ENCODE measurements at regions not wholly inside any gene's neighbourhood (a gene's known extent, or its start where the extent isn't known, plus 50 kb on each side); places are given as distances from the start of the nearest gene placed in this dataset.

- whole genome bisulfite sequencing, 2 donors, result 75 to 81% methylated on average over 6 of the region's 6 CpGs
- Histone ChIP-seq H3K27me3 (no peaks in the 10 kb centered on the region), H3K27ac (no peak overlapping the region), H3K4me3 (no peak overlapping the region), H3K36me3 (ENCODE audit: low read depth, missing control alignments) (no peaks in the 10 kb centered on the region), H3K4me1 (no peaks in the 10 kb centered on the region), H3K9me3 (no peaks in the 10 kb centered on the region)
- intact Hi-C loops (cut with DNase I; ENCODE audit: low total_unique reads), result no loop called here
- TF ChIP-seq POLR2A (IDR thresholded peaks at IDR 0.05), result no peak
- no peak for TF ChIP-seq CTCF (IDR thresholded peaks at IDR 0.05)
- no peak for DNase-seq
Observed at GRCh38 chr1:37124501-37124900, 90.2 kb upstream of the GRIK3 start.

GRCh38 chr1:37125295-37125694 lies 91.0 kb upstream of the GRIK3 start:
- intact Hi-C loops (cut with DNase I; ENCODE audit: low total_unique reads), result no loop called here
- H3K27me3 ChIP-seq, result no peaks in the 10 kb centered on the region
- no peak overlapping the region for H3K4me3 ChIP-seq
- no peak overlapping the region for H3K27ac ChIP-seq
- DNase-seq, result no peak
- no peaks in the 10 kb centered on the region for H3K4me1 ChIP-seq
- 77 to 83% methylated on average over 3 of the region's 3 CpGs for WGBS, 2 donors
- H3K36me3 ChIP-seq (ENCODE audit: low read depth, missing control alignments), result no peaks in the 10 kb centered on the region
- H3K9me3 ChIP-seq, result no peaks in the 10 kb centered on the region
- TF ChIP-seq CTCF (IDR thresholded peaks at IDR 0.05) (no peak), POLR2A (IDR thresholded peaks at IDR 0.05) (no peak)

GRCh38 chr1:37127254-37127748 lies 93.0 kb upstream of the GRIK3 start:
- DNase-seq, result no peak
- intact Hi-C loops (cut with DNase I; ENCODE audit: low total_unique reads), result no loop called here
- Histone ChIP-seq H3K27ac (no peak overlapping the region), H3K9me3 (no peaks in the 10 kb centered on the region), H3K4me3 (no peak overlapping the region), H3K36me3 (ENCODE audit: low read depth, missing control alignments) (no peaks in the 10 kb centered on the region), H3K27me3 (no peaks in the 10 kb centered on the region), H3K4me1 (no peaks in the 10 kb centered on the region)
- 78 to 79% methylated on average over 3 of the region's 3 CpGs for WGBS, 2 donors
- no peak for TF ChIP-seq CTCF (IDR thresholded peaks at IDR 0.05)

DNA sequence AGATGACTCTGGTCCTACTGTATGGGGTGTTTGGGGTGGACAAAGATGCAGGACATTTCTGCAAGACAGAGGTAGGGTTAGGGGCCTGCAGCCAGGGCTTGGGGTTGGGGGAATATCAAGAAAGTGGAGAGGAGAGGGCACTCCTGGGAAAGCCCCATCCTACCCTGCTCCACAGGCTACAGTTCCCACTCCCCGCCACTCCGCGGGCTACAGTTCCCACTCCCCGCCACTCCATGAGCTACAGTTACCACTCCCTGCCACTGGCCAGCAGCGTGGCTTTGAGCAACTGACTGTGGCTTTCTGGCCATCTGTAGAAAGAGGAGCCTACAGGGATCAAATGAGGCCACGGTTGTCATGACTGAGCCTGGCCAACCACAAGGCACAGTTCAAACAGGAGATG lies 93.8 kb upstream of the GRIK3 start:
- H3K9me3 ChIP-seq, result no peaks in the 10 kb centered on the region
- 65 to 86% methylated on average over 6 of the region's 6 CpGs for whole genome bisulfite sequencing, 2 donors
- no peak for TF ChIP-seq POLR2A (IDR thresholded peaks at IDR 0.05)
- no peak for TF ChIP-seq CTCF (IDR thresholded peaks at IDR 0.05)
- H3K4me3 ChIP-seq, result no peak overlapping the region
- H3K27ac ChIP-seq, result no peak overlapping the region
- DNase-seq, result no peak
- intact Hi-C loops (cut with DNase I; ENCODE audit: low total_unique reads), result no loop called here
- H3K4me1 ChIP-seq, result no peaks in the 10 kb centered on the region
- H3K27me3 ChIP-seq, result no peaks in the 10 kb centered on the region
- no peaks in the 10 kb centered on the region for H3K36me3 ChIP-seq (ENCODE audit: low read depth, missing control alignments)

DNA sequence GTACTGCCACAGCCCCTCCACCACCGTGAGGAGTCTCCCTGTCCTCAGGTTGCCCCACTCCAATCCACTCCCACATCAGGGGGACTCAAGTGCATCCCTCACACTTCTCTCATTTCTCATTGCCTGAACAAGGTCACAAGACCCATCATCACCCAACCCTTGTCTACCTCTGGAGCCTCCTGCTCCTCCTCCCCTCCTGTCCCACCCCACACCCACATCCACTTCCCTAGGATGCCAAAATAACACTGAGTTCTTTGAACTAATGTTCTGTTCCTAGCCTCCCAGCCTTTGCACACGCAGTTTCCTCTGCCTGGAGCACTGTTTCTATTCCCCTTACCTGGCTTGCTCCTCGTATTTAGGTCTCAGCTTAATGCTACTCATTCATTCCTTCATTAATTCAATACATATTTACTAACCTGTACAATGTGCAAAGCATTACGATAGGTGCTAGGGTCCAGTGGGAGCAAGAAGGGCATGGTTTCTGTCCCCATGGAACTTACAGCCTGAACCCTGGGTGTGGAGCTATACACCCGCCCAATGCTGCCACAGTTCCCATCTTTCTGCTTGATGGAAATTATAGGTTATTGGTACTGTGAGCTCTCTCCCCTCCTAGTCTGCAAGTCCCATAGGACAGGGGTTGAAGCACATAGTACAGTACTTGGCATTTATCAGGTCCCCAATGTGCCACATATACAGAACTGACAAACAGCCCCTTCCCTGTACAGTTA lies 96.1 kb upstream of the GRIK3 start:
- intact Hi-C loops (cut with DNase I; ENCODE audit: low total_unique reads), result no loop called here

More for the DNA sequence above, 96.1 kb upstream of the GRIK3 start:
- no peak for DNase-seq
- H3K9me3 ChIP-seq, result no peaks in the 10 kb centered on the region
- TF ChIP-seq POLR2A (IDR thresholded peaks at IDR 0.05) (no peak), CTCF (IDR thresholded peaks at IDR 0.05) (no peak)
- H3K4me3 ChIP-seq, result no peak overlapping the region
- no peaks in the 10 kb centered on the region for H3K27me3 ChIP-seq
- WGBS, 2 donors, result 71 to 74% methylated on average over 5 of the region's 5 CpGs
- H3K4me1 ChIP-seq, result no peaks in the 10 kb centered on the region
- no peak overlapping the region for H3K27ac ChIP-seq
- H3K36me3 ChIP-seq (ENCODE audit: low read depth, missing control alignments), result no peaks in the 10 kb centered on the region

Measured in testis (tissue), 2 donors.